ENCODE measurements at regions not wholly inside any gene's neighbourhood (a gene's known extent, or its start where the extent isn't known, plus 50 kb on each side); places are given as distances from the start of the nearest gene placed in this dataset.

- no peak for TF ChIP-seq ZNF263 (CRISPR knock-in tag; IDR thresholded peaks at IDR 0.05; ENCODE audit: low read depth)
- TF ChIP-seq CTCF (IDR thresholded peaks at IDR 0.05) = no peak
- TF ChIP-seq NR1H2 (CRISPR knock-in tag; IDR thresholded peaks at IDR 0.05) = no peak
- TF ChIP-seq CREM (CRISPR knock-in tag; IDR thresholded peaks at IDR 0.05) = no peak
- TF ChIP-seq ATF2 (CRISPR knock-in tag; IDR thresholded peaks at IDR 0.05; ENCODE audit: borderline replicate concordance, low read depth) = no peak
Observed at GRCh38 chr12:125983784-125984500, 918.7 kb downstream of the AACS start.
